Neural cell (in vitro differentiated cells): ENCODE measurements at regions not wholly inside any gene's neighbourhood (a gene's known extent, or its start where the extent isn't known, plus 50 kb on each side); places are given as distances from the start of the nearest gene placed in this dataset.

ENCODE experiments used
- H2AFZ ChIP-seq: fragments of 200-600, 300-800 bp; sonication (generic), shearing (Covaris generic); 2 replicates; pipeline ENCODE4 v1.6.0; 2014; ENCODE audit warnings: low read depth, mild to moderate bottlenecking, antibody characterized with exemption, low read length, moderate library complexity
- H3F3A ChIP-seq: fragments of 200-600 bp; shearing (Covaris generic); 2 replicates; pipeline ENCODE4 v1.6.1; 2016; ENCODE audit warnings: mild to moderate bottlenecking, moderate library complexity, mixed read lengths, antibody characterized with exemption, low read length; ENCODE audit not compliant: insufficient read depth, poor library complexity, severe bottlenecking
- H3K27ac ChIP-seq: fragments of 200-600, 300-800 bp; sonication (generic), shearing (Covaris generic); 2 replicates; pipeline ENCODE4 v1.5.1; 2014; ENCODE audit warnings: mild to moderate bottlenecking, low read length, moderate library complexity
- H3K27me3 ChIP-seq: fragments of 300-800, 200-600 bp; sonication (generic), shearing (Covaris generic); 2 replicates; pipeline ENCODE4 v1.6.0; 2014; ENCODE audit warnings: mild to moderate bottlenecking, low read depth, low read length, moderate library complexity; ENCODE audit not compliant: insufficient read depth
- H3K36me3 ChIP-seq: fragments of 300-800, 200-600 bp; sonication (generic), shearing (Covaris generic); 2 replicates; pipeline ENCODE4 v1.5.1; 2014; ENCODE audit warnings: mild to moderate bottlenecking, antibody characterized with exemption, low read length, moderate library complexity; ENCODE audit not compliant: insufficient read depth
- H3K4me2 ChIP-seq: fragments of 300-800, 200-600 bp; sonication (generic), shearing (Covaris generic); 2 replicates; pipeline ENCODE4 v1.6.0; 2014; ENCODE audit warnings: mild to moderate bottlenecking, low read length
- H3K4me3 ChIP-seq: fragments of 300-800, 200-600 bp; sonication (generic), shearing (Covaris generic); 2 replicates; pipeline ENCODE4 v1.5.1; 2014; ENCODE audit warnings: mild to moderate bottlenecking, low read length, moderate library complexity
- H3K79me2 ChIP-seq: fragments of 200-600 bp; shearing (Covaris generic); replicated peaks from 2 replicates; pipeline ENCODE4 v1.6.0; 2014; ENCODE audit warnings: mild to moderate bottlenecking, low read length, moderate library complexity; ENCODE audit not compliant: insufficient read depth
- H3K9ac ChIP-seq: fragments of 300-800, 200-600 bp; sonication (generic), shearing (Covaris generic); 2 replicates; pipeline ENCODE4 v1.6.1; 2016; ENCODE audit warnings: mild to moderate bottlenecking, low read length, mixed read lengths
- H3K9me2 ChIP-seq: fragments of 200-600 bp; shearing (Covaris generic); 2 replicates; pipeline ENCODE4 v1.6.1; 2016; ENCODE audit warnings: mild to moderate bottlenecking, low read length, mixed read lengths; ENCODE audit not compliant: insufficient read depth
- H3K9me3 ChIP-seq: fragments of 200-600, 300-800 bp; sonication (generic), shearing (Covaris generic); 2 replicates; pipeline ENCODE4 v1.6.1; 2016; ENCODE audit warnings: mild to moderate bottlenecking, mixed run types, low read length, moderate library complexity, mixed read lengths
- H4K20me1 ChIP-seq: fragments of 200-600 bp; shearing (Covaris generic); 2 replicates; pipeline ENCODE4 v1.6.1; 2016; ENCODE audit warnings: mild to moderate bottlenecking, mixed run types; ENCODE audit not compliant: insufficient read depth
- EP300 ChIP-seq: fragments of 450-650 bp; conservative IDR thresholded peaks from 2 replicates; pipeline ENCODE4 v1.6.1; 2014; ENCODE audit warnings: antibody characterized with exemption, mild to moderate bottlenecking, moderate library complexity; ENCODE audit not compliant: poor library complexity, severe bottlenecking
- EZH2 ChIP-seq: fragments of 200-600, 300-800 bp; shearing (Covaris generic), sonication (generic); IDR thresholded peaks from 2 replicates; pipeline ENCODE4 v1.6.1; 2014; ENCODE audit warnings: antibody characterized with exemption, low read length, borderline replicate concordance, mild to moderate bottlenecking; ENCODE audit not compliant: insufficient read depth, poor library complexity, severe bottlenecking
- MXI1 ChIP-seq: fragments of 450-650 bp; conservative IDR thresholded peaks from 2 replicates; pipeline ENCODE4 v1.6.1; 2014; ENCODE audit warnings: antibody characterized with exemption, mild to moderate bottlenecking; ENCODE audit not compliant: poor library complexity, severe bottlenecking
- POLR2AphosphoS5 ChIP-seq: IDR thresholded peaks from 2 replicates; pipeline ENCODE4 v1.6.1; 2012
- RAD21 ChIP-seq: fragments of 450-650 bp; conservative IDR thresholded peaks from 2 replicates; pipeline ENCODE4 v1.6.1; 2014; ENCODE audit warnings: antibody characterized with exemption, mild to moderate bottlenecking, moderate library complexity
- SMC3 ChIP-seq: fragments of 450-650 bp; conservative IDR thresholded peaks from 2 replicates; pipeline ENCODE4 v1.6.1; 2014; ENCODE audit warnings: antibody characterized with exemption, mild to moderate bottlenecking, moderate library complexity; ENCODE audit not compliant: poor library complexity
- TAF1 ChIP-seq: IDR thresholded peaks from 2 replicates; pipeline ENCODE4 v1.6.1; 2012; ENCODE audit warnings: low read depth
- TF ChIP-seq, protein P1 (sequence below): IDR thresholded peaks from 2 replicates; pipeline ENCODE4 v1.6.1; 2012; ENCODE audit warnings: borderline replicate concordance
- TF ChIP-seq, protein P2 (sequence below): fragments of 450-650 bp; IDR thresholded peaks from 2 replicates; pipeline ENCODE4 v1.5.1; 2014; ENCODE audit warnings: antibody characterized with exemption, mild to moderate bottlenecking, moderate library complexity; ENCODE audit not compliant: poor library complexity, severe bottlenecking

- Histone ChIP-seq H3F3A (no peaks in the 10 kb centered on the region), H3K27me3 (no peaks in the 10 kb centered on the region), H3K4me2 (no peak overlapping the region), H3K9me2 (no peaks in the 10 kb centered on the region), H3K4me3 (no peak overlapping the region), H3K36me3 (no peaks in the 10 kb centered on the region), H3K27ac (no peak overlapping the region), H3K9ac (no peak overlapping the region), H3K79me2 (no peaks in the 10 kb centered on the region), H4K20me1 (no peaks in the 10 kb centered on the region), H3K9me3 (no peaks in the 10 kb centered on the region), H2AFZ (no peak overlapping the region)
- TF ChIP-seq, protein P1, sequence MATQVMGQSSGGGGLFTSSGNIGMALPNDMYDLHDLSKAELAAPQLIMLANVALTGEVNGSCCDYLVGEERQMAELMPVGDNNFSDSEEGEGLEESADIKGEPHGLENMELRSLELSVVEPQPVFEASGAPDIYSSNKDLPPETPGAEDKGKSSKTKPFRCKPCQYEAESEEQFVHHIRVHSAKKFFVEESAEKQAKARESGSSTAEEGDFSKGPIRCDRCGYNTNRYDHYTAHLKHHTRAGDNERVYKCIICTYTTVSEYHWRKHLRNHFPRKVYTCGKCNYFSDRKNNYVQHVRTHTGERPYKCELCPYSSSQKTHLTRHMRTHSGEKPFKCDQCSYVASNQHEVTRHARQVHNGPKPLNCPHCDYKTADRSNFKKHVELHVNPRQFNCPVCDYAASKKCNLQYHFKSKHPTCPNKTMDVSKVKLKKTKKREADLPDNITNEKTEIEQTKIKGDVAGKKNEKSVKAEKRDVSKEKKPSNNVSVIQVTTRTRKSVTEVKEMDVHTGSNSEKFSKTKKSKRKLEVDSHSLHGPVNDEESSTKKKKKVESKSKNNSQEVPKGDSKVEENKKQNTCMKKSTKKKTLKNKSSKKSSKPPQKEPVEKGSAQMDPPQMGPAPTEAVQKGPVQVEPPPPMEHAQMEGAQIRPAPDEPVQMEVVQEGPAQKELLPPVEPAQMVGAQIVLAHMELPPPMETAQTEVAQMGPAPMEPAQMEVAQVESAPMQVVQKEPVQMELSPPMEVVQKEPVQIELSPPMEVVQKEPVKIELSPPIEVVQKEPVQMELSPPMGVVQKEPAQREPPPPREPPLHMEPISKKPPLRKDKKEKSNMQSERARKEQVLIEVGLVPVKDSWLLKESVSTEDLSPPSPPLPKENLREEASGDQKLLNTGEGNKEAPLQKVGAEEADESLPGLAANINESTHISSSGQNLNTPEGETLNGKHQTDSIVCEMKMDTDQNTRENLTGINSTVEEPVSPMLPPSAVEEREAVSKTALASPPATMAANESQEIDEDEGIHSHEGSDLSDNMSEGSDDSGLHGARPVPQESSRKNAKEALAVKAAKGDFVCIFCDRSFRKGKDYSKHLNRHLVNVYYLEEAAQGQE = no peak
- TF ChIP-seq TAF1 = no peak
- no peak for TF ChIP-seq EP300
- no peak for TF ChIP-seq MXI1
- no peak for TF ChIP-seq EZH2
- no peak for TF ChIP-seq RAD21
- no peak for TF ChIP-seq SMC3
- TF ChIP-seq, protein P2, sequence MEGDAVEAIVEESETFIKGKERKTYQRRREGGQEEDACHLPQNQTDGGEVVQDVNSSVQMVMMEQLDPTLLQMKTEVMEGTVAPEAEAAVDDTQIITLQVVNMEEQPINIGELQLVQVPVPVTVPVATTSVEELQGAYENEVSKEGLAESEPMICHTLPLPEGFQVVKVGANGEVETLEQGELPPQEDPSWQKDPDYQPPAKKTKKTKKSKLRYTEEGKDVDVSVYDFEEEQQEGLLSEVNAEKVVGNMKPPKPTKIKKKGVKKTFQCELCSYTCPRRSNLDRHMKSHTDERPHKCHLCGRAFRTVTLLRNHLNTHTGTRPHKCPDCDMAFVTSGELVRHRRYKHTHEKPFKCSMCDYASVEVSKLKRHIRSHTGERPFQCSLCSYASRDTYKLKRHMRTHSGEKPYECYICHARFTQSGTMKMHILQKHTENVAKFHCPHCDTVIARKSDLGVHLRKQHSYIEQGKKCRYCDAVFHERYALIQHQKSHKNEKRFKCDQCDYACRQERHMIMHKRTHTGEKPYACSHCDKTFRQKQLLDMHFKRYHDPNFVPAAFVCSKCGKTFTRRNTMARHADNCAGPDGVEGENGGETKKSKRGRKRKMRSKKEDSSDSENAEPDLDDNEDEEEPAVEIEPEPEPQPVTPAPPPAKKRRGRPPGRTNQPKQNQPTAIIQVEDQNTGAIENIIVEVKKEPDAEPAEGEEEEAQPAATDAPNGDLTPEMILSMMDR = no peak
- TF ChIP-seq POLR2AphosphoS5 = no peak
Measured at GRCh38 chr9:87156247-87156646, 208.9 kb upstream of the GAS1 start.

DNA sequence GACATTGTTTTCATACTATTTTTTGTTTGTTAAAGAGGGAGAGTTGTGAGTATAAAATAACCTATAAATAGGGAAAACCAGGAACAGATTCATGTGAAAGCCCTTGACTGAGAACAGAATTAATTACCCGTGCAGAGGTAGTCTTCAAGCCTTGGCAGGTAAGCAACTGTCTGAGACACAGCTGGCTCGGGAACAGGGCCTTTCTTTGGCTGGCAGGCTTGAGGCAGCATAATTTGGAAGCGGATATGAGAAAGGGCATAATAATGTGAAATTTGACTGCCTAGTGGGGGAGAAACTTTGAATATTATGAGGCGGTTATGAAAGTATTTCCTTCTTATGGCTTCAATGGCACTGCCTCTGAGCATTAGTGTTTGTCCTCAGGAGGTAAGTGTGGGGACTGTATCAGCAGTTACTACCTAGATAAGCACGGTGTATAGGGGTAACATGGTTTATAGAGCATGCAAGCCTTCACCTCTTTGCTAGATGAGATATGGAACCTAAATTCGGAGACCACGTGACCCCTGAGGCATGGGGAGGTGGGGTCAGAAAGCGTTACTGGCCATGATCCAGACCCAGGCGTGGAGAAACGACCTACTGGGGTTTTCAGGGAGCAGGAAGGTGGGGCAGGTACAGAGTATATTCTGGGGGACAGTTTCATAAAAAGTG lies 210.2 kb upstream of the GAS1 start:
- H3K79me2 ChIP-seq = no peaks in the 10 kb centered on the region
- H3K9ac ChIP-seq = no peak overlapping the region
- no peak overlapping the region for H3K27ac ChIP-seq
- H3K27me3 ChIP-seq = no peaks in the 10 kb centered on the region
- H3K9me2 ChIP-seq = no peaks in the 10 kb centered on the region
- H3F3A ChIP-seq = no peaks in the 10 kb centered on the region
- no peak overlapping the region for H3K4me2 ChIP-seq
- H2AFZ ChIP-seq = no peak overlapping the region
- TF ChIP-seq, protein P1 = no peak
- no peak for TF ChIP-seq EP300
- no peak for TF ChIP-seq SMC3
- TF ChIP-seq, protein P2 = no peak
- TF ChIP-seq EZH2 = no peak
- no peak for TF ChIP-seq RAD21
- H3K4me3 ChIP-seq = no peak overlapping the region
- no peaks in the 10 kb centered on the region for H3K9me3 ChIP-seq
- H3K36me3 ChIP-seq = no peaks in the 10 kb centered on the region
- no peaks in the 10 kb centered on the region for H4K20me1 ChIP-seq
